ENCODE measurements at regions not wholly inside any gene's neighbourhood (a gene's known extent, or its start where the extent isn't known, plus 50 kb on each side); places are given as distances from the start of the nearest gene placed in this dataset.
"Not testable (repeated sequence)": the region's sequence is repeated elsewhere in the genome, so short reads cannot be mapped to it uniquely, and the experiment has no call there.

- DNase-seq (ENCODE audit: low read depth): no peak
These were observed 1393.1 kb upstream of the GOT2 start for GRCh38 chr16:60127196-60127595.

GRCh38 chr16:60126115-60126514, 1392.0 kb upstream of the GOT2 start:
- DNase-seq (ENCODE audit: low read depth): not testable (repeated sequence)

GRCh38 chr16:60123392-60124023, 1389.4 kb upstream of the GOT2 start:
- no peak for DNase-seq (ENCODE audit: low read depth)

- no peak for DNase-seq (ENCODE audit: low read depth)
These were observed 1386.5 kb upstream of the GOT2 start for GRCh38 chr16:60120586-60120985.

GRCh38 chr16:60110531-60110930, 1376.4 kb upstream of the GOT2 start:
- DNase-seq (ENCODE audit: low read depth): no peak

- no peak for DNase-seq (ENCODE audit: low read depth)
These were observed 1373.8 kb upstream of the GOT2 start for GRCh38 chr16:60107871-60108270.

GRCh38 chr16:60107437-60107836, 1373.3 kb upstream of the GOT2 start:
- DNase-seq (ENCODE audit: low read depth): peak; percentile 14

- no peak for DNase-seq (ENCODE audit: low read depth)
These were observed 1366.3 kb upstream of the GOT2 start for GRCh38 chr16:60100371-60100770.

GRCh38 chr16:60091529-60091928, 1357.4 kb upstream of the GOT2 start:
- no peak for DNase-seq (ENCODE audit: low read depth)

GRCh38 chr16:60091071-60091470, 1357.0 kb upstream of the GOT2 start:
- DNase-seq (ENCODE audit: low read depth): no peak

- no peak for DNase-seq (ENCODE audit: low read depth)
These were observed 1353.4 kb upstream of the GOT2 start for GRCh38 chr16:60087530-60087929.

- not testable (repeated sequence) for DNase-seq (ENCODE audit: low read depth)
These were observed 1344.7 kb upstream of the GOT2 start for GRCh38 chr16:60078819-60079218.

- DNase-seq (ENCODE audit: low read depth): no peak
These were observed 1343.7 kb upstream of the GOT2 start for GRCh38 chr16:60077861-60078260.

GRCh38 chr16:60074378-60074777, 1340.3 kb upstream of the GOT2 start:
- DNase-seq (ENCODE audit: low read depth): no peak

- DNase-seq (ENCODE audit: low read depth): peak; percentile 8
These were observed 1339.3 kb upstream of the GOT2 start for GRCh38 chr16:60073376-60073775.

GRCh38 chr16:60064026-60064425, 1329.9 kb upstream of the GOT2 start:
- no peak for DNase-seq (ENCODE audit: low read depth)

GRCh38 chr16:60061396-60061795, 1327.3 kb upstream of the GOT2 start:
- no peak for DNase-seq (ENCODE audit: low read depth)

GRCh38 chr16:60060731-60061130, 1326.6 kb upstream of the GOT2 start:
- no peak for DNase-seq (ENCODE audit: low read depth)

GRCh38 chr16:60059141-60059540, 1325.0 kb upstream of the GOT2 start:
- DNase-seq (ENCODE audit: low read depth): no peak

- no peak for DNase-seq (ENCODE audit: low read depth)
These were observed 1307.6 kb upstream of the GOT2 start for GRCh38 chr16:60041671-60042070.

- DNase-seq (ENCODE audit: low read depth): peak; percentile 5
These were observed 1297.6 kb upstream of the GOT2 start for GRCh38 chr16:60031740-60032139.

GRCh38 chr16:60027351-60027750, 1293.2 kb upstream of the GOT2 start:
- DNase-seq (ENCODE audit: low read depth): no peak

- DNase-seq (ENCODE audit: low read depth): no peak
These were observed 1279.0 kb upstream of the GOT2 start for GRCh38 chr16:60013076-60013475.

- no peak for DNase-seq (ENCODE audit: low read depth)
These were observed 1267.4 kb upstream of the GOT2 start for GRCh38 chr16:60001523-60001922.

GRCh38 chr16:59997706-59998105, 1263.6 kb upstream of the GOT2 start:
- DNase-seq (ENCODE audit: low read depth): no peak
